Sigmoid colon (tissue), 4 donors: ENCODE measurements at regions not wholly inside any gene's neighbourhood (a gene's known extent, or its start where the extent isn't known, plus 50 kb on each side); places are given as distances from the start of the nearest gene placed in this dataset.

Experiments
- CTCF ChIP-seq, 4 experiments: fragments of 450-650 bp in 3 of 4; fragments of 200-600 bp in 1 of 4; IDR thresholded peaks; one replicate each; pipeline ENCODE4 v1.5.1; 2016 to 2019; ENCODE audit warnings: antibody characterized with exemption in 4 of 4, mild to moderate bottlenecking in 3 of 4, moderate library complexity in 2 of 4
- POLR2A ChIP-seq, 2 donors: fragments of 450-650 bp; IDR thresholded peaks; one replicate each; pipeline ENCODE4 v1.6.1; 2016; ENCODE audit warnings: antibody characterized with exemption in 2 of 2, mild to moderate bottlenecking in 2 of 2, moderate library complexity in 2 of 2
- POLR2AphosphoS5 ChIP-seq, 4 donors: sonication (generic); formaldehyde crosslinking; IDR thresholded peaks; one replicate each; pipeline ENCODE4 v1.6.1; 2017; ENCODE audit warnings: antibody characterized with exemption in 4 of 4

- TF ChIP-seq CTCF (IDR thresholded peaks at IDR 0.05) (no peak), POLR2AphosphoS5 (IDR thresholded peaks at IDR 0.05) (no peak), POLR2A (IDR thresholded peaks at IDR 0.05) (no peak)
Measured at GRCh38 chr2:183606022-183606717, 481.9 kb downstream of the NUP35 start.
